HPDE6-E6E7 (cell line): ENCODE measurements at regions not wholly inside any gene's neighbourhood (a gene's known extent, or its start where the extent isn't known, plus 50 kb on each side); places are given as distances from the start of the nearest gene placed in this dataset.

ENCODE experiments used
- DNase-seq: peaks from one replicate; pipeline ENCODE4 v3.0.0; 2011; ENCODE audit warnings: missing footprints; ENCODE audit errors: extremely low spot score

DNA sequence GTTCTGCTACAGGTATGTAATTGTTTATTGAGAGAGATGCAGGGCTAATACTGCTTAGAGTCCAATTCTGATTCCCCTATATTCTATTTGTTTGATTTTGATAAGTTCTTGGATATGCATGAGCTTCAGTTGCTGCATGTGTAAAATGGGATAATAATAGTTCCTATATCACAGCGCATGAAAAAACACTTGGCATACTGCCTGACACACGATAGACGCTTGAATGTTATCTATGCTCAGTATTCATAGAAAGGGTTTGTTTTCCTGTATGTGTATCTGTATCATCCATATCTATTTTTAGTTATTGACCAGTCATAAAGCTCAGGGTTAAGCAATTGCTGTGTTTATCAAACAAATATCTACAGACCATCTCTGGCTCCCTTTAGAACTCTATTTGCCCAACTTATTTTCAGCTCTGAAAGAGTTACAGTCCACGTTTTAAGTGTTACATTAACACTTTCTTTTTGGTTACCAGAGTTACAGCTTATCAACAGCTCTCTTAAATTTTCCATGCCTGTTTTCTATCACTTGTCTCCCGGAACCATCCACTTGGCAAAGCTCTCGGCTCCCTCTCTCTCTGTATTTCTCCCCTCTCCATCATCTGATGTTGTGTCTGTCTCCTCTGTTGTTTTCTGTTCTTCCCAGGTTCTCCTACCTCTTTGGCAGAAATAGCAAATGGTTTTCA, 334.8 kb downstream of the CBLN1 start:
- DNase-seq: no peak

GRCh38 chr16:48942996-48943395, 333.0 kb upstream of the N4BP1 start:
- no peak for DNase-seq

GRCh38 chr16:48936811-48937210, 326.8 kb upstream of the N4BP1 start:
- DNase-seq: no peak

GRCh38 chr16:48932216-48932855, 322.4 kb upstream of the N4BP1 start:
- DNase-seq: no peak

- no peak for DNase-seq
Observed at GRCh38 chr16:48930951-48931553, 321.1 kb upstream of the N4BP1 start.

GRCh38 chr16:48919791-48920190, 309.8 kb upstream of the N4BP1 start:
- no peak for DNase-seq

DNA sequence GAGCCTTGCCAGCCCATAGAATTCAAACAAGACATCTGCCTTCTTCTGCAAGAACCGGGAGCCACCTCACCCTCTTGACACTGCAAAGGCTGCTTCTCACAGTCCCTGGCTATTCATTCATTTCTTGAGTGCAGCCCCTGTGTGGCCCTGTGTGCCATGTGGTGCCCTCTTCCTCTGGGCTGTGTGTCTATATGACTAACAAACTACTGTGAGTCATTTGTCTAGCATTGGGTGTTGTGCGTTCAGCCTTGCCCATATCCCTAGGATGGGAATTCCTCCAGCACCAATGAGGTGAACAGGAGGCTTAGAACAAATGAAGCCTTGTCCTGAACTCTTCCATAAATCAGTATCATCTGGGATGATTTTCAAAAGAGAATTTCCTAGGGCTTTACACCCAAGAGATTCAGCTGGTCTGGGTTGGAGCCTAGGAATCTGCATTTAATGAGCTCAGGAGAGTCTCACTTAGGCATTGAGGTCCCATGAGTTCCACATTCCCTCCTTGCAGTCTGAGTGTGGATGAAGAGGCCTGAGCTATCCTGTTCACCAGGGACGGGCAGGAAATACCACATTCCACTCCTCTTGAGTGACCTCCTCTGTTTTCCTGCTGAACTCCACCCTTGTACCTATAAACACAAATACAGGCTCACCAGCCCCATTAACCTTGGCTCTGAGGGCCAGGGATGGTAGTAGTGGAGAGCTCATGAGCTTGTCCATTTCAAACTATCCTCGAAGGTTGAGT, 308.7 kb upstream of the N4BP1 start:
- DNase-seq: peak; percentile 23

- no peak for DNase-seq
Observed at GRCh38 chr16:48916566-48916965, 306.6 kb upstream of the N4BP1 start.

- no peak for DNase-seq
Observed at GRCh38 chr16:48914070-48914469, 304.1 kb upstream of the N4BP1 start.

DNA sequence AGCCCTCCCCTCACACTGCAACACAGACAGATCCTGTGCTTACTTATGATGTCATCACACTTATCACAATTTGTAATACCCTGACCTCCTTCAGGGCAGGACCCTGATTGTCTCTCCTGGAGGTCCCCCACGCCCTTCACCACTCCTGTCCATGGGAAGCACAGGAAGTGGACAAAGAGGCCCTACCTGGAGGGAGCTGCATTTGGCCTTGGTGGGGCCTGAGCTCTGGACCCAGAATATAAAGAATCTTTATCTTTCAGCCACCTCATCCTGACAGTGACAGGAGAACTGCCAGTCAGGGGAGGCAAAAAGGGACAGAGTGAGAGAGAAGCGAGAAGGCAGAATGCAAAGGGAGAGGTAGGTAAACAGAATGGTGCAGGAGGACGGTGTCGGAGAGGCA, 303.4 kb upstream of the N4BP1 start:
- no peak for DNase-seq

DNA sequence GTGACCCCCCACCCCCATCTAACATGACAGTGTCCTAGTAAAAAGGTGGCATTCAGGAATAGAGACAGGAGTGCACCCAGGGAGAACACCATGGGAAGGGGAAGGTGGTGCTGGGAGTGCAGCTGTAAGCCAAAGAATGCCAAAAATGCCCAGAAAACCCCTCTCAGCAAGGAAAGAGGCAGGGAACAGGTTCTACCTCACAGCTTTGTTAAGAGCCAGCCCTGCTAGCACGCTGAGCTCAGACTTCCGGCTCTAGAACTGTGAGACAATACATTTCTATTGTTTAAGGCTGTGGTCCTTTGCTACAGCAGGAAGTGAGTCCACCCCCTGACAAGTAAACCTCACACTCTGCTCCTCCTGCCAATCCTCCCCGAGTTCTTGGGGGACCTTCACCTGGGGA, 302.4 kb upstream of the N4BP1 start:
- no peak for DNase-seq

- DNase-seq: no peak
Observed at GRCh38 chr16:48911700-48912099, 301.7 kb upstream of the N4BP1 start.

GRCh38 chr16:48910214-48910613, 300.2 kb upstream of the N4BP1 start:
- DNase-seq: no peak

DNA sequence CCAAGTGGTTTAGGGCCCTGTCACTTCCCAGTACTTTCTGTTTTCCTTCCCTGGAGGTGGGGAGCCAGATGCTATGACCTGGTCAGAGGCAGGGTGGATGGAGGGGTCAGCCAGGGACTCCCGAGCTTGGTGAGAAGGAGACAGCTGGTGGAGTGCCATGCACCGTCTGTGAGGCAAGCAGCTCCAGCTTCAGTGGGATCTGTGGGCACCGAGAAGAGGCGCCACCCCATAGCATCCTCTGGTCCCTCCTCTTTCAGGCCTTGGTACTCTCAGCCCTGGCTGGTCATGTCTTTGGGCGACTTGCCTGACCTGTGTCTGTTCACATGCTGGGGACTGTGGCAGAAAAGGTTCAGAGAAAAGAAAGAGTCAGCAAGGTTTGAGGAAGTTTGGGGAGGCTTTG, 299.3 kb upstream of the N4BP1 start:
- DNase-seq: no peak

- no peak for DNase-seq
Observed at GRCh38 chr16:48907906-48908634, 298.1 kb upstream of the N4BP1 start.

- DNase-seq: no peak
Observed at GRCh38 chr16:48905632-48906505, 295.9 kb upstream of the N4BP1 start.

- no peak for DNase-seq
Observed at GRCh38 chr16:48904333-48904732, 294.4 kb upstream of the N4BP1 start.

DNA sequence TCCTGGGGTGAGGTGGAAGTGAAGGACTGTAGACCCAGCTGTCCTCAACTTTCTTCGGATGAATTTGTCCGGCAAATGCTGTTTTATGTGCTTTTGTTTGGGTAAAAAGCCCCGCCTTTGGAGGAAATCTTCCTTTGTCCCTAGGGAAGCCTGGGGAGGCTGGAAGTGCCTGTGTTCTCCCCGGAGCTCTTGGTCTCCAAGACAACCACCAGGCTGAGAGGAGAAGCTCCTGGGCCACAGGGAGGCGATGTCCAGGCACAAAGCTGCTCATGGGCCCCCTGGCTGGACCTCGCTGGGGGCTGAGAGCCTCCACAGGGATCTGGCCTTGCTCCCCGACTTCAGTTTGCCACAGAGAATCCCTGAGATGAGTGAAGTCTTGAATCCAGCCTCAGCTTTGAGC, 293.1 kb upstream of the N4BP1 start:
- DNase-seq: no peak

- peak; percentile 32 for DNase-seq
Observed at GRCh38 chr16:48901712-48902374, 291.9 kb upstream of the N4BP1 start.

DNA sequence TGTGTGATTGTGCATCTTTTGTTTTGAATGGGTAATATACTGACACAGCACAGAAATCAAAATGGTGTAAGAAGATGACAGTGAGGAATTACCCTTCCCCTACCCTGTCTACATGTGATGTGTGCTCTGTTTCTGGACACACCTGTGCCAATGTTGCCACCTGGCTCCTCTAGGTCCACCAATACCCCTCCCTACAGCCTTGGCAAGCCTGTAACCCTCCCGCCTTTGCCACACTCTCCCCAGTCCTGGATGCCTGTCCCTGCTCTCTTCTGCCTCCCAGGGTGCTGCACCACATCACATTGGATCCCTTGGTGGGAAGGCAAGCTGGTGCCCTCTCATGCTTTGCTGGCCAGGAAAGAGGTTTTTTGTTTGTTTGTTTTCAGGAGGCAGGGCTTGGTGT, 289.5 kb upstream of the N4BP1 start:
- no peak for DNase-seq
